GM12878 (cell line): ENCODE measurements at regions not wholly inside any gene's neighbourhood (a gene's known extent, or its start where the extent isn't known, plus 50 kb on each side); places are given as distances from the start of the nearest gene placed in this dataset.

Experiments used
- ATAC-seq: fragments of 200-7000 bp; cut with Tn5 transposase; 3 replicates; pipeline ENCODE4 v1.9.1; 2020; ENCODE audit warnings: mild to moderate bottlenecking, moderate library complexity
- BruUV-seq: library from RNA; stranded (reverse); fragments of 400-500 nt; replicated peaks from 2 replicates; lab custom pipeline; 2021; lab: Mats Ljungman, UMichigan
- CTCF ChIA-PET: fragments of 300-600 bp; sonication (Branson Sonifier 250); formaldehyde crosslinking; extraction: SDS; loops from one replicate; lab custom pipeline; 2021; ENCODE audit warnings: inconsistent platforms; lab: Yijun Ruan, JAX
- POLR2A ChIA-PET: fragments of 350-600 bp; formaldehyde crosslinking; extraction: SDS; loops from one replicate; lab custom pipeline; 2021; ENCODE audit warnings: inconsistent platforms; lab: Charles Lee
- RAD21 ChIA-PET: fragments of 300-600 bp; sonication (Branson Sonifier 250); formaldehyde crosslinking; loops from one replicate; lab custom pipeline; 2023; ENCODE audit warnings: antibody characterized with exemption; ENCODE audit not compliant: unreplicated experiment; lab: Charles Lee
- SMC1A ChIA-PET: fragments of 300-600 bp; sonication (Branson Sonifier 250); formaldehyde crosslinking; loops from one replicate; lab custom pipeline; 2023; ENCODE audit not compliant: unreplicated experiment, uncharacterized antibody; lab: Charles Lee
- DNase-seq: peaks from one replicate; pipeline ENCODE4 v3.0.0-alpha.2; 2011; ENCODE audit warnings: low read depth, low spot score
- FAIRE-seq: peaks from 3 replicates; lab custom pipeline; 2011; peaks lifted over from hg19 to GRCh38; lab: Jason Lieb, UNC
- H2AFZ ChIP-seq: 2 replicates; pipeline ENCODE4 v1.6.0; 2011; ENCODE audit warnings: low read depth, low read length, control low read depth; ENCODE audit not compliant: control insufficient read depth
- H3K27ac ChIP-seq: 2 replicates; pipeline ENCODE4 v1.5.1; 2011; ENCODE audit warnings: control low read depth; ENCODE audit not compliant: control insufficient read depth, insufficient read depth
- H3K27me3 ChIP-seq, 2 experiments: replicated peaks in 1 of 2; 2 replicates each; pipeline versions ENCODE4 v1.6.0 to v1.6.1; 2011; ENCODE audit warnings: low read length in 1 of 2; ENCODE audit not compliant: control insufficient read depth in 2 of 2, insufficient read depth in 2 of 2
- H3K36me3 ChIP-seq, 2 experiments: 2 replicates each; pipeline ENCODE4 v1.5.1; 2011; ENCODE audit warnings: low read length in 1 of 2; ENCODE audit not compliant: control insufficient read depth in 2 of 2, insufficient read depth in 2 of 2
- H3K4me1 ChIP-seq: 2 replicates; pipeline ENCODE4 v1.6.1; 2011; ENCODE audit warnings: mild to moderate bottlenecking, low read length, moderate library complexity, mixed read lengths; ENCODE audit not compliant: control insufficient read depth, insufficient read depth
- H3K4me2 ChIP-seq: 2 replicates; pipeline ENCODE4 v1.6.0; 2011; ENCODE audit warnings: control low read depth; ENCODE audit not compliant: control insufficient read depth, insufficient read depth
- H3K4me3 ChIP-seq: fragments of 200-600 bp; sonication (generic); 2 replicates; pipeline ENCODE4 v1.5.1; 2016
- H3K79me2 ChIP-seq: 2 replicates; pipeline ENCODE4 v1.6.0; 2011; ENCODE audit warnings: low read length; ENCODE audit not compliant: control insufficient read depth, insufficient read depth
- H3K9ac ChIP-seq: 2 replicates; pipeline ENCODE4 v1.8.0; 2011; ENCODE audit warnings: low read length, control low read depth, mixed read lengths; ENCODE audit not compliant: control insufficient read depth, insufficient read depth
- H3K9me3 ChIP-seq: replicated peaks from 3 replicates; pipeline ENCODE4 v1.5.1; 2011; ENCODE audit warnings: mild to moderate bottlenecking, low read length; ENCODE audit not compliant: control insufficient read depth, insufficient read depth
- H4K20me1 ChIP-seq: 2 replicates; pipeline ENCODE4 v1.6.0; 2011; ENCODE audit not compliant: control insufficient read depth, insufficient read depth
- ATF2 ChIP-seq: IDR thresholded peaks from 2 replicates; pipeline ENCODE4 v1.6.1; 2012; ENCODE audit warnings: low read length, inconsistent platforms
- CHD1 ChIP-seq: IDR thresholded peaks from 2 replicates; pipeline ENCODE4 v1.6.1; 2012; ENCODE audit warnings: low read depth, low read length, improper control_type of control experiment
- EED ChIP-seq: sonication (generic); IDR thresholded peaks from 2 replicates; pipeline ENCODE4 v1.6.1; 2016; ENCODE audit warnings: antibody characterized with exemption, low read depth
- HCFC1 ChIP-seq: fragments of 150-350 bp; IDR thresholded peaks from 2 replicates; pipeline ENCODE4 v1.6.1; 2014; ENCODE audit warnings: low read length
- MAX ChIP-seq: IDR thresholded peaks from 2 replicates; pipeline ENCODE4 v1.6.1; 2012; ENCODE audit warnings: low read depth, low read length, improper control_type of control experiment
- NFIC ChIP-seq: IDR thresholded peaks from 2 replicates; pipeline ENCODE4 v1.6.1; 2012; ENCODE audit warnings: low read depth, mild to moderate bottlenecking, inconsistent platforms, low read length, moderate library complexity
- RFX5 ChIP-seq: IDR thresholded peaks from 2 replicates; pipeline ENCODE4 v1.6.1; 2011; ENCODE audit warnings: low read depth, low read length, improper control_type of control experiment
- ZNF384 ChIP-seq: IDR thresholded peaks from 2 replicates; pipeline ENCODE4 v1.6.1; 2012; ENCODE audit warnings: low read depth, mild to moderate bottlenecking, low read length, improper control_type of control experiment, borderline replicate concordance
- ZNF622 ChIP-seq: fragments of 450-650 bp; IDR thresholded peaks from 2 replicates; pipeline ENCODE4 v1.6.1; 2017; ENCODE audit warnings: mild to moderate bottlenecking, inconsistent platforms
- WGBS: methylation state at CpG from one replicate; pipeline ENCODE4 v1.1.6; 2016; ENCODE audit warnings: low lambda C conversion rate; ENCODE audit not compliant: insufficient replicate concordance, insufficient coverage; ENCODE audit errors: missing lambda C conversion rate; 5-methylcytosine and 5-hydroxymethylcytosine counted together
- in situ Hi-C: fragments of 300-500 bp; cut with MboI; formaldehyde crosslinking; loops from 9 replicates; pipeline ENCODE4 v1.14.3; 2018; ENCODE audit warnings: mixed read lengths
- intact Hi-C: fragments of 100-400 bp; cut with micrococcal nuclease; formaldehyde crosslinking; loops from one replicate; pipeline ENCODE4 v1.14.2; 2022; ENCODE audit not compliant: unreplicated experiment

- intact Hi-C loops (no loop called here), in situ Hi-C loops (no loop called here)
- no peaks in the 10 kb centered on the region for H3K4me1 ChIP-seq
- DNase-seq (no peak), FAIRE-seq (no peak), ATAC-seq (no peak)
- TF ChIP-seq EED (no peak), HCFC1 (no peak), MAX (no peak), ZNF622 (no peak), CHD1 (no peak), ATF2 (no peak), NFIC (no peak), ZNF384 (no peak), RFX5 (no peak)
- no peak overlapping the region for H3K27ac ChIP-seq
- no peak overlapping the region for H3K4me3 ChIP-seq
- CTCF ChIA-PET, result no interaction called here
- no peak overlapping the region for H2AFZ ChIP-seq
- BruUV-seq, result no TSS peak
- RAD21 ChIA-PET, result no interaction called here
- H3K79me2 ChIP-seq, result no peaks in the 10 kb centered on the region
- SMC1A ChIA-PET, result no interaction called here
- no peak overlapping the region for H3K4me2 ChIP-seq
- no peak overlapping the region for H3K9ac ChIP-seq
- H3K27me3 ChIP-seq, result no peaks in the 10 kb centered on the region
- no peaks in the 10 kb centered on the region; the same call in 2 of the 3 replicates for H3K9me3 ChIP-seq
- 28% methylated on average over 3 of the region's 3 CpGs for WGBS
- no peaks in the 10 kb centered on the region for H4K20me1 ChIP-seq
- POLR2A ChIA-PET, result no interaction called here
- no peaks in the 10 kb centered on the region for H3K36me3 ChIP-seq
Measured at GRCh38 chr2:129829588-129829987, 149.9 kb upstream of the RAB6C start.
